ENCODE measurements at regions not wholly inside any gene's neighbourhood (a gene's known extent, or its start where the extent isn't known, plus 50 kb on each side); places are given as distances from the start of the nearest gene placed in this dataset.

GRCh38 chr14:104390221-104390931 lies 189.2 kb upstream of the C14orf180 start:
- H3K27ac ChIP-seq, result no peak overlapping the region
- peak in 1 of 2 donors; percentile 62 for DNase-seq

GRCh38 chr14:104390941-104391901 lies 188.3 kb upstream of the C14orf180 start:
- H3K36me3 ChIP-seq, result no peaks in the 10 kb centered on the region
- intact Hi-C loops (cut with DNase I; ENCODE audit: low total_unique reads), result no loop called here
- no peaks in the 10 kb centered on the region for H3K9me3 ChIP-seq
- no peaks in the 10 kb centered on the region for H3K4me1 ChIP-seq
- peaks cover 0 to 48% of the 10 kb centered on the region in 2 donors for H3K27me3 ChIP-seq
- peak; percentile 9 to 57 for DNase-seq
- H3K4me3 ChIP-seq, result no peak overlapping the region
- no peak overlapping the region for H3K27ac ChIP-seq
- no peak for TF ChIP-seq CTCF (IDR thresholded peaks at IDR 0.05)

More at GRCh38 chr14:104390221-104390931, 189.2 kb upstream of the C14orf180 start:
- peaks cover 0 to 56% of the 10 kb centered on the region in 2 donors for H3K27me3 ChIP-seq
- H3K9me3 ChIP-seq, result no peaks in the 10 kb centered on the region
- intact Hi-C loops (cut with DNase I; ENCODE audit: low total_unique reads), result no loop called here
- H3K36me3 ChIP-seq, result no peaks in the 10 kb centered on the region
- TF ChIP-seq CTCF (IDR thresholded peaks at IDR 0.05), result no peak
- no peaks in the 10 kb centered on the region for H3K4me1 ChIP-seq
- H3K4me3 ChIP-seq, result no peak overlapping the region

- no peak overlapping the region for H3K27ac ChIP-seq
- TF ChIP-seq CTCF (IDR thresholded peaks at IDR 0.05), result no peak
- DNase-seq, result no peak
These were observed 187.6 kb upstream of the C14orf180 start for GRCh38 chr14:104392001-104392395.

GRCh38 chr14:104392396-104393198 lies 187.0 kb upstream of the C14orf180 start:
- Histone ChIP-seq H3K4me1 (no peaks in the 10 kb centered on the region), H3K4me3 (no peak overlapping the region), H3K36me3 (no peaks in the 10 kb centered on the region), H3K9me3 (peaks cover 0 to 12% (median 9%) of the 10 kb centered on the region in 3 donors), H3K27me3 (peaks cover 0 to 37% of the 10 kb centered on the region in 2 donors), H3K27ac (no peak overlapping the region)
- intact Hi-C loops (cut with DNase I; ENCODE audit: low total_unique reads), result no loop called here
- DNase-seq, result peak in 1 of 2 donors; percentile 59
- no peak for TF ChIP-seq CTCF (IDR thresholded peaks at IDR 0.05)

More at GRCh38 chr14:104392001-104392395, 187.6 kb upstream of the C14orf180 start:
- peaks cover 0 to 41% of the 10 kb centered on the region in 2 donors for H3K27me3 ChIP-seq
- H3K4me3 ChIP-seq, result no peak overlapping the region
- intact Hi-C loops (cut with DNase I; ENCODE audit: low total_unique reads), result no loop called here
- H3K9me3 ChIP-seq, result peaks cover 0 to 6% (median 3%) of the 10 kb centered on the region in 3 donors
- no peaks in the 10 kb centered on the region for H3K4me1 ChIP-seq
- no peaks in the 10 kb centered on the region for H3K36me3 ChIP-seq

Measured in tibial artery (tissue), 4 donors.